OCI-LY3 (cell line): ENCODE measurements at regions not wholly inside any gene's neighbourhood (a gene's known extent, or its start where the extent isn't known, plus 50 kb on each side); places are given as distances from the start of the nearest gene placed in this dataset.

ENCODE experiments used
- H2AFZ ChIP-seq: fragments of 200-600, 300-600 bp; shearing (Covaris generic); 2 replicates; pipeline ENCODE4 v1.6.0; 2014; ENCODE audit warnings: antibody characterized with exemption, low read depth, low read length
- H3K27ac ChIP-seq: fragments of 200-600, 300-600 bp; sonication (generic); 2 replicates; pipeline ENCODE4 v1.5.1; 2014; ENCODE audit warnings: mild to moderate bottlenecking, low read length, moderate library complexity, mixed read lengths
- H3K27me3 ChIP-seq: fragments of 200-600, 300-600 bp; sonication (generic); 2 replicates; pipeline ENCODE4 v1.6.1; 2014; ENCODE audit warnings: low read depth, low read length, mixed read lengths
- H3K36me3 ChIP-seq: fragments of 200-600, 300-600 bp; sonication (generic); replicated peaks from 2 replicates; pipeline ENCODE3; 2014; ENCODE audit warnings: low read depth, low read length, mixed read lengths
- H3K4me1 ChIP-seq: fragments of 300-600, 200-600 bp; sonication (generic); 2 replicates; pipeline ENCODE4 v1.6.1; 2014; ENCODE audit warnings: low read length, mixed read lengths
- H3K4me2 ChIP-seq: fragments of 200-600, 300-600 bp; sonication (generic); 2 replicates; pipeline ENCODE4 v1.6.1; 2014; ENCODE audit warnings: low read length, mixed read lengths
- H3K4me3 ChIP-seq: fragments of 300-600, 200-600 bp; sonication (generic); 2 replicates; pipeline ENCODE4 v1.5.1; 2014; ENCODE audit warnings: antibody characterized with exemption, mild to moderate bottlenecking, low read length, moderate library complexity
- H3K79me2 ChIP-seq: fragments of 300-600, 200-600 bp; shearing (Covaris generic); 2 replicates; pipeline ENCODE4 v1.6.1; 2014; ENCODE audit warnings: mild to moderate bottlenecking, low read length, mixed read lengths
- H3K9ac ChIP-seq: fragments of 300-600, 200-600 bp; shearing (Covaris generic); 2 replicates; pipeline ENCODE4 v1.6.0; 2014; ENCODE audit warnings: mild to moderate bottlenecking, low read length, moderate library complexity
- H3K9me3 ChIP-seq: fragments of 200-600, 300-600 bp; shearing (Covaris generic); 2 replicates; pipeline ENCODE4 v1.6.1; 2014; ENCODE audit warnings: low read length, mixed read lengths; ENCODE audit not compliant: insufficient read depth
- H4K20me1 ChIP-seq: fragments of 200-600, 300-600 bp; sonication (generic); 2 replicates; pipeline ENCODE4 v1.6.1; 2016; ENCODE audit warnings: low read length, mixed read lengths; ENCODE audit not compliant: insufficient read depth
- CTCF ChIP-seq: fragments of 200-600, 300-600 bp; sonication (generic); IDR thresholded peaks from 2 replicates; pipeline ENCODE4 v1.5.1; 2014; ENCODE audit warnings: antibody characterized with exemption, low read length, low read depth
- EZH2phosphoT487 ChIP-seq: fragments of 200-600 bp; shearing (Covaris generic); IDR thresholded peaks from 2 replicates; pipeline ENCODE4 v1.6.1; 2018; ENCODE audit warnings: antibody characterized with exemption, mixed run types, low read depth

- H3K4me2 ChIP-seq = no peak overlapping the region
- H3K79me2 ChIP-seq = no peaks in the 10 kb centered on the region
- H3K27ac ChIP-seq = no peak overlapping the region
- H2AFZ ChIP-seq = no peak overlapping the region
- H3K9ac ChIP-seq = no peak overlapping the region
- H3K27me3 ChIP-seq = no peaks in the 10 kb centered on the region
- H3K4me1 ChIP-seq = no peaks in the 10 kb centered on the region
- no peaks in the 10 kb centered on the region for H4K20me1 ChIP-seq
- no peak overlapping the region for H3K4me3 ChIP-seq
- no peaks in the 10 kb centered on the region for H3K36me3 ChIP-seq
- no peak for TF ChIP-seq EZH2phosphoT487
- TF ChIP-seq CTCF = no peak
- H3K9me3 ChIP-seq = no peaks in the 10 kb centered on the region
Measured at GRCh38 chr1:69403756-69404320, 163.9 kb upstream of the LRRC7 start.

GRCh38 chr1:69404486-69404885 is 163.2 kb upstream of the LRRC7 start:
- H3K9ac ChIP-seq = no peak overlapping the region
- H3K79me2 ChIP-seq = no peaks in the 10 kb centered on the region
- TF ChIP-seq CTCF (no peak), EZH2phosphoT487 (no peak)

GRCh38 chr1:69406244-69406643 is 161.5 kb upstream of the LRRC7 start:
- H3K79me2 ChIP-seq = no peaks in the 10 kb centered on the region
- no peaks in the 10 kb centered on the region for H4K20me1 ChIP-seq
- H3K9me3 ChIP-seq = no peaks in the 10 kb centered on the region
- no peaks in the 10 kb centered on the region for H3K36me3 ChIP-seq
- H3K4me1 ChIP-seq = no peaks in the 10 kb centered on the region
- no peaks in the 10 kb centered on the region for H3K27me3 ChIP-seq
- no peak for TF ChIP-seq CTCF
- no peak for TF ChIP-seq EZH2phosphoT487
- H3K9ac ChIP-seq = no peak overlapping the region
- no peak overlapping the region for H3K4me3 ChIP-seq
- no peak overlapping the region for H3K4me2 ChIP-seq
- H2AFZ ChIP-seq = no peak overlapping the region
- H3K27ac ChIP-seq = no peak overlapping the region

More at GRCh38 chr1:69404486-69404885, 163.2 kb upstream of the LRRC7 start:
- no peak overlapping the region for H2AFZ ChIP-seq
- H3K9me3 ChIP-seq = no peaks in the 10 kb centered on the region
- H3K4me1 ChIP-seq = no peaks in the 10 kb centered on the region
- H3K4me3 ChIP-seq = no peak overlapping the region
- H3K4me2 ChIP-seq = no peak overlapping the region
- H3K27ac ChIP-seq = no peak overlapping the region
- H3K36me3 ChIP-seq = no peaks in the 10 kb centered on the region
- H4K20me1 ChIP-seq = no peaks in the 10 kb centered on the region
- H3K27me3 ChIP-seq = no peaks in the 10 kb centered on the region

- no peaks in the 10 kb centered on the region for H3K4me1 ChIP-seq
- H4K20me1 ChIP-seq = no peaks in the 10 kb centered on the region
- no peaks in the 10 kb centered on the region for H3K9me3 ChIP-seq
- TF ChIP-seq EZH2phosphoT487 (no peak), CTCF (no peak)
- no peak overlapping the region for H3K4me3 ChIP-seq
- H3K27me3 ChIP-seq = no peaks in the 10 kb centered on the region
- no peak overlapping the region for H3K27ac ChIP-seq
- no peak overlapping the region for H2AFZ ChIP-seq
- H3K79me2 ChIP-seq = no peaks in the 10 kb centered on the region
- H3K9ac ChIP-seq = no peak overlapping the region
- no peak overlapping the region for H3K4me2 ChIP-seq
- H3K36me3 ChIP-seq = no peaks in the 10 kb centered on the region
Measured at GRCh38 chr1:69409731-69410456, 157.8 kb upstream of the LRRC7 start.
